GM19023 (cell line): ENCODE measurements at regions not wholly inside any gene's neighbourhood (a gene's known extent, or its start where the extent isn't known, plus 50 kb on each side); places are given as distances from the start of the nearest gene placed in this dataset.

Source experiments
- ATAC-seq: cut with Tn5 transposase; IDR thresholded peaks from one replicate; pipeline ENCODE4 v1.9.1; 2021; ENCODE audit warnings: mild to moderate bottlenecking, moderate library complexity; ENCODE audit not compliant: unreplicated experiment

- ATAC-seq, result no peak
These were observed 71.7 kb upstream of the WIPF1 start for GRCh38 chr2:174669336-174669735.

- ATAC-seq, result no peak
These were observed 70.5 kb upstream of the WIPF1 start for GRCh38 chr2:174668075-174668474.

GRCh38 chr2:174667250-174667860 lies 69.8 kb upstream of the WIPF1 start:
- no peak for ATAC-seq

GRCh38 chr2:174666845-174667244 lies 69.2 kb upstream of the WIPF1 start:
- ATAC-seq, result no peak

GRCh38 chr2:174666312-174666711 lies 68.7 kb upstream of the WIPF1 start:
- ATAC-seq, result no peak

- no peak for ATAC-seq
These were observed 66.6 kb upstream of the WIPF1 start for GRCh38 chr2:174664084-174664759.

- no peak for ATAC-seq
These were observed 65.9 kb upstream of the WIPF1 start for GRCh38 chr2:174663550-174663949.

- ATAC-seq, result no peak
These were observed 65.3 kb upstream of the WIPF1 start for GRCh38 chr2:174662859-174663258.

- ATAC-seq, result no peak
These were observed 64.9 kb upstream of the WIPF1 start for GRCh38 chr2:174662459-174662858.

GRCh38 chr2:174660984-174661675 lies 63.5 kb upstream of the WIPF1 start:
- no peak for ATAC-seq

- no peak for ATAC-seq
These were observed 61.7 kb upstream of the WIPF1 start for GRCh38 chr2:174659069-174659900.

- no peak for ATAC-seq
These were observed 59.1 kb upstream of the WIPF1 start for GRCh38 chr2:174656676-174657176.

- ATAC-seq, result no peak
These were observed 58.4 kb upstream of the WIPF1 start for GRCh38 chr2:174656035-174656434.

GRCh38 chr2:174654419-174654941 lies 56.9 kb upstream of the WIPF1 start:
- ATAC-seq, result no peak

GRCh38 chr2:174648896-174649295 lies 51.3 kb upstream of the WIPF1 start:
- ATAC-seq, result no peak
